ENCODE measurements at regions not wholly inside any gene's neighbourhood (a gene's known extent, or its start where the extent isn't known, plus 50 kb on each side); places are given as distances from the start of the nearest gene placed in this dataset.

DNA sequence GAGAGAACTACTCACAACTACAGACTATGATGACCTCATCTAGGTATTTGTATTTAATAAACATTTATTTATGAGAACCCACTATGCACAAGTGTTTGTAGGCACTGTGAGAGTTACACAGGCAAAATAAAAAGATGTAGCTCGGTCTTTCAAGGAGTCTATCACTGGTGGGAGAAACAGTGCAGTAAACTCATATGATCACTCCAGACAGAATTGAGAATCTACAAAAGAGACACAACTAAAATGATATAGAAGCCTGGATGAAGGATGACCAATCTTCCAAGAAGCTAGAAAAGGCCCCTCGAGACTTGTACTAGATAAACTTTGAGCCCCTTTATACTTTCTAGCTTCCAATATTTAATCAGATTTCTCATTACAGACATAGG is 70.2 kb upstream of the ZBTB20 start:
- no peak for DNase-seq
- TF ChIP-seq POLR2A (IDR thresholded peaks at IDR 0.05): no peak
- TF ChIP-seq, protein P1, sequence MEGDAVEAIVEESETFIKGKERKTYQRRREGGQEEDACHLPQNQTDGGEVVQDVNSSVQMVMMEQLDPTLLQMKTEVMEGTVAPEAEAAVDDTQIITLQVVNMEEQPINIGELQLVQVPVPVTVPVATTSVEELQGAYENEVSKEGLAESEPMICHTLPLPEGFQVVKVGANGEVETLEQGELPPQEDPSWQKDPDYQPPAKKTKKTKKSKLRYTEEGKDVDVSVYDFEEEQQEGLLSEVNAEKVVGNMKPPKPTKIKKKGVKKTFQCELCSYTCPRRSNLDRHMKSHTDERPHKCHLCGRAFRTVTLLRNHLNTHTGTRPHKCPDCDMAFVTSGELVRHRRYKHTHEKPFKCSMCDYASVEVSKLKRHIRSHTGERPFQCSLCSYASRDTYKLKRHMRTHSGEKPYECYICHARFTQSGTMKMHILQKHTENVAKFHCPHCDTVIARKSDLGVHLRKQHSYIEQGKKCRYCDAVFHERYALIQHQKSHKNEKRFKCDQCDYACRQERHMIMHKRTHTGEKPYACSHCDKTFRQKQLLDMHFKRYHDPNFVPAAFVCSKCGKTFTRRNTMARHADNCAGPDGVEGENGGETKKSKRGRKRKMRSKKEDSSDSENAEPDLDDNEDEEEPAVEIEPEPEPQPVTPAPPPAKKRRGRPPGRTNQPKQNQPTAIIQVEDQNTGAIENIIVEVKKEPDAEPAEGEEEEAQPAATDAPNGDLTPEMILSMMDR (IDR thresholded peaks at IDR 0.05): no peak
- intact Hi-C loops (cut with DNase I; ENCODE audit: low total_unique reads): loop anchor here (5.0 kb wide), 1 partner anchor 475 kb away; no protein-coding TSS in a partner anchor
- Histone ChIP-seq H3K27me3 (no peaks in the 10 kb centered on the region), H3K9me3 (no peaks in the 10 kb centered on the region), H3K4me1 (no peaks in the 10 kb centered on the region), H3K4me3 (no peak overlapping the region), H3K36me3 (ENCODE audit: low read depth, missing control alignments) (no peaks in the 10 kb centered on the region), H3K27ac (no peak overlapping the region)
- 25 to 32% methylated on average over 2 of the region's 2 CpGs for WGBS, 2 donors

DNA sequence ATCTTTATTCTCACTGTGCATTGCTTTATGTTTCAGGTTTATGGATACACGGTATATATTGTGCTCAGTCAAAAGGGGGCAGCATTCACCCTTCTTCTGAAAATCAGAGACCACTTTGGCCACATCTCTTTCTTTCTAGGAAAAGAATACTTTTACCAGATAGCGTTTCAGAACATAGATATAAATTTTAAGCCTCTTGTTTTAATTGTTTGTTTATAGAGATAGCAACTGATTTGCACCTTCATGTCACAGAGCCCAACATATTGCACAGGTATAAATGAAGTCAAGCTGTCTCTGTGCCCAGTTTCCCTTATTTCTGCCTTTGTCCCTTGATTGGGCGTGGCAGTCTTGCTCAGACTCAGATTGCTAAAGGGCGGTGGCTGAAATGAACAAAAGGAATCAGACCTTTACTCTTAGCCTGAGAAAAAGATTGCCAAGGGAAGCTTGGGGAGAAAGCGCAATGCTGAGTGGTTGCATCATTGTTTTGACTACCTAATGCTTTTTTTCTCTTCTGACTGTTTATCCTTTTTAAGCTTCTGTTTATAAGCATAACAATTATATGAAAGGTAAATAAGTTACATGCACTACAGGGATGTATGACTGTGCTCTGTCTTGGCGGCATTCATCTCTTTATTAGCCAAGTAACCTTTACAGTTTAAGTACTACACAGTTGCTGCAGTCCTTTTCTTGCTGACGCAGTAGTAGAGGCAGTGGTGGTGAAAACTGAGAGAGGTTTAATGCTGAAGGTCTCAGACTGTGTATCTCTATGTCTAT is 70.8 kb upstream of the ZBTB20 start:
- WGBS, 2 donors: 55 to 58% methylated on average over 7 of the region's 7 CpGs
- H3K27ac ChIP-seq: no peak overlapping the region
- H3K36me3 ChIP-seq (ENCODE audit: low read depth, missing control alignments): no peaks in the 10 kb centered on the region
- H3K27me3 ChIP-seq: no peaks in the 10 kb centered on the region
- peak; percentile 41 for DNase-seq
- H3K4me1 ChIP-seq: no peaks in the 10 kb centered on the region
- TF ChIP-seq POLR2A (IDR thresholded peaks at IDR 0.05): no peak
- TF ChIP-seq, protein P1 (IDR thresholded peaks at IDR 0.05): peak; percentile 65 to 74 (median 66)
- H3K9me3 ChIP-seq: no peaks in the 10 kb centered on the region
- no peak overlapping the region for H3K4me3 ChIP-seq
- intact Hi-C loops (cut with DNase I; ENCODE audit: low total_unique reads): loop anchor here (5.0 kb wide), 1 partner anchor 474 kb away; no protein-coding TSS in a partner anchor

DNA sequence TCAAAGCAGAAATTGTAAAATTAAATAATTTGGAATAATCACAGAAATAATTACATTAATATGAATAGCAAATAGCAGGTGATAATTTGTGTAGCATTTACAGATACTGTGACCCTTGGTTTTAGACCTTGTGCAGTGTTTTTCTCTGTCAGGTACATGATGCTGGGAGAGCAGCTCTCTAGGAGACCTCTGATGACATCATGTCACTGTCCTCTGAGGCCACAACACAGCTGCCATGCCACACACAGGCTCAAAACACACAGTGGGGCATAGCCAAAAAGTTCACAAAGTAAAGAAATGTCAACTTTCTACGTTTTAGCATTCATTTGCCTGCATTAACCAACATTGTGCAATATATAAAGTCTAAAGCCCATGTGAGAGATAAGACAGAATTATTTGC is 71.8 kb upstream of the ZBTB20 start:
- no peak overlapping the region for H3K27ac ChIP-seq
- WGBS, 2 donors: 76 to 78% methylated on average over 1 of the region's 1 CpG
- no peaks in the 10 kb centered on the region for H3K9me3 ChIP-seq
- intact Hi-C loops (cut with DNase I; ENCODE audit: low total_unique reads): loop anchor here (5.0 kb wide), 1 partner anchor 473 kb away; no protein-coding TSS in a partner anchor
- H3K4me1 ChIP-seq: no peaks in the 10 kb centered on the region
- TF ChIP-seq, protein P1 (IDR thresholded peaks at IDR 0.05): no peak
- no peak for TF ChIP-seq POLR2A (IDR thresholded peaks at IDR 0.05)
- H3K4me3 ChIP-seq: no peak overlapping the region
- no peaks in the 10 kb centered on the region for H3K36me3 ChIP-seq (ENCODE audit: low read depth, missing control alignments)
- no peak for DNase-seq
- H3K27me3 ChIP-seq: no peaks in the 10 kb centered on the region

DNA sequence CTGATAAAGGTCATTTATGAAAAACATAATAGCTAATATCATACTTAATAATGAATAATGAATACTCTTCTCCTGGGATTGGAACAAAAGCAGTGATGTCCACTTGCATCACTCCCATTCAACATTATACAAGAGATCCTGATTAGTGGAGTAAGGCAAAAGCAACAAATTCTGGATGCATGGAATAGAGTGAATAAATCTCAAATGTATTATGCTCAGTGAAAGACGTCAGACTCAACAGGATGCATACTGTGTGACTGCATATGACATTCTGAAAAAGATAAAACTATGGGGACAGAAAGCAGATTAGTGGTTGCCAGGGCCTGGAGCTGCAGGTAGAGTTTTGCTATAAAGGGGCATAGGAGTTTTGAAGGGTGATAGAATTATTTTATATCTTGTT is 77.6 kb upstream of the ZBTB20 start:
- Histone ChIP-seq H3K27ac (no peak overlapping the region), H3K4me3 (no peak overlapping the region), H3K27me3 (no peaks in the 10 kb centered on the region), H3K4me1 (no peaks in the 10 kb centered on the region), H3K9me3 (no peaks in the 10 kb centered on the region), H3K36me3 (ENCODE audit: low read depth, missing control alignments) (no peaks in the 10 kb centered on the region)
- intact Hi-C loops (cut with DNase I; ENCODE audit: low total_unique reads): no loop called here
- DNase-seq: no peak
- TF ChIP-seq, protein P1 (IDR thresholded peaks at IDR 0.05): no peak
- TF ChIP-seq POLR2A (IDR thresholded peaks at IDR 0.05): no peak
- WGBS, 2 donors: 80 to 81% methylated on average over 1 of the region's 1 CpG
